ENCODE measurements at regions not wholly inside any gene's neighbourhood (a gene's known extent, or its start where the extent isn't known, plus 50 kb on each side); places are given as distances from the start of the nearest gene placed in this dataset.

GRCh38 chr1:55610203-55610602, 395.0 kb upstream of the USP24 start:
- Histone ChIP-seq H3K4me3 (no peak overlapping the region), H3K9me3 (no peaks in the 10 kb centered on the region), H3K27ac (no peak overlapping the region), H3K4me1 (ENCODE audit: insufficient read depth) (peaks cover 8% of the 10 kb centered on the region), H3K27me3 (no peaks in the 10 kb centered on the region), H3K36me3 (no peaks in the 10 kb centered on the region)
- intact Hi-C loops (cut with DNase I), result no loop called here
- DNase-seq, result no peak
- TF ChIP-seq POLR2A (IDR thresholded peaks at IDR 0.05) (no peak), EP300 (IDR thresholded peaks at IDR 0.05) (no peak), CTCF (IDR thresholded peaks at IDR 0.05) (no peak)
- 50 to 61% (median 54%) methylated on average over 3 of the region's 3 CpGs for WGBS, 3 donors

GRCh38 chr1:55609630-55610029, 394.5 kb upstream of the USP24 start:
- Histone ChIP-seq H3K27me3 (no peaks in the 10 kb centered on the region), H3K4me1 (ENCODE audit: insufficient read depth) (peaks cover 8% of the 10 kb centered on the region), H3K9me3 (no peaks in the 10 kb centered on the region), H3K4me3 (no peak overlapping the region), H3K36me3 (no peaks in the 10 kb centered on the region), H3K27ac (no peak overlapping the region)
- DNase-seq, result no peak
- TF ChIP-seq POLR2A (IDR thresholded peaks at IDR 0.05) (no peak), EP300 (IDR thresholded peaks at IDR 0.05) (no peak), CTCF (IDR thresholded peaks at IDR 0.05) (no peak)
- intact Hi-C loops (cut with DNase I), result loop anchor here in 1 of 4 donors (10.0 kb wide), 1 partner anchor 105 kb away; no protein-coding TSS in a partner anchor

GRCh38 chr1:55605155-55605554, 390.0 kb upstream of the USP24 start:
- H3K36me3 ChIP-seq, result no peaks in the 10 kb centered on the region
- 28 to 50% (median 32%) methylated on average over 3 of the region's 3 CpGs for WGBS, 3 donors
- H3K27me3 ChIP-seq, result no peaks in the 10 kb centered on the region
- H3K9me3 ChIP-seq, result no peaks in the 10 kb centered on the region
- peaks cover 9% of the 10 kb centered on the region for H3K4me1 ChIP-seq (ENCODE audit: insufficient read depth)
- TF ChIP-seq POLR2A (IDR thresholded peaks at IDR 0.05), result no peak
- TF ChIP-seq CTCF (IDR thresholded peaks at IDR 0.05), result no peak
- no peak for TF ChIP-seq EP300 (IDR thresholded peaks at IDR 0.05)
- no peak overlapping the region for H3K4me3 ChIP-seq
- peak overlapping the region; percentile 21 to 36 for H3K27ac ChIP-seq
- DNase-seq, result no peak
- intact Hi-C loops (cut with DNase I), result loop anchor here in 1 of 4 donors (10.0 kb wide), 1 partner anchor 110 kb away; no protein-coding TSS in a partner anchor

- WGBS, 3 donors, result 20 to 29% (median 24%) methylated on average over 3 of the region's 3 CpGs
- peak in 4 of 5 donors; percentile 23 to 44 (median 29) for DNase-seq
- H3K4me1 ChIP-seq (ENCODE audit: insufficient read depth), result peaks cover 9% of the 10 kb centered on the region
- no peaks in the 10 kb centered on the region for H3K27me3 ChIP-seq
- no peak overlapping the region for H3K4me3 ChIP-seq
- TF ChIP-seq EP300 (IDR thresholded peaks at IDR 0.05), result no peak
- TF ChIP-seq CTCF (IDR thresholded peaks at IDR 0.05), result no peak
- no peak for TF ChIP-seq POLR2A (IDR thresholded peaks at IDR 0.05)
- intact Hi-C loops (cut with DNase I), result loop anchor here in 1 of 4 donors (10.0 kb wide), 1 partner anchor 110 kb away; no protein-coding TSS in a partner anchor
- peak overlapping the region; percentile 21 to 36 for H3K27ac ChIP-seq
- H3K9me3 ChIP-seq, result no peaks in the 10 kb centered on the region
- H3K36me3 ChIP-seq, result no peaks in the 10 kb centered on the region
Measured at GRCh38 chr1:55604749-55605148, 389.6 kb upstream of the USP24 start.

All from ovary (tissue), 7 donors.